H9 (cell line): ENCODE measurements at regions not wholly inside any gene's neighbourhood (a gene's known extent, or its start where the extent isn't known, plus 50 kb on each side); places are given as distances from the start of the nearest gene placed in this dataset.

Experiments used
- DNase-seq: peaks from one replicate; pipeline ENCODE4 v3.0.0-alpha.2; 2017
- H2AFZ ChIP-seq: one replicate; pipeline ENCODE4 v1.6.1; 2013; ENCODE audit warnings: mild to moderate bottlenecking, low read length, control low read depth, moderate library complexity
- H2AK5ac ChIP-seq: 2 replicates; pipeline ENCODE4 v1.6.1; 2013; ENCODE audit warnings: low read length, control low read depth, mixed read lengths; ENCODE audit not compliant: insufficient read length
- H2BK120ac ChIP-seq: one replicate; pipeline ENCODE4 v1.6.1; 2013; ENCODE audit warnings: low read depth, mild to moderate bottlenecking, low read length, control low read depth, inconsistent platforms; ENCODE audit not compliant: poor library complexity, severe bottlenecking
- H2BK12ac ChIP-seq: 2 replicates; pipeline ENCODE4 v1.6.1; 2013; ENCODE audit warnings: low read length, control low read depth, mixed read lengths, low read depth; ENCODE audit not compliant: insufficient read length
- H2BK15ac ChIP-seq: 2 replicates; pipeline ENCODE4 v1.6.1; 2013; ENCODE audit warnings: low read depth, low read length, control low read depth
- H2BK20ac ChIP-seq: one replicate; pipeline ENCODE4 v1.6.1; 2013; ENCODE audit warnings: low read depth, mild to moderate bottlenecking, low read length, control low read depth, inconsistent platforms; ENCODE audit not compliant: poor library complexity, severe bottlenecking
- H2BK5ac ChIP-seq: 2 replicates; pipeline ENCODE4 v1.6.1; 2013; ENCODE audit warnings: low read length, control low read depth, mixed read lengths; ENCODE audit not compliant: insufficient read length
- H3K14ac ChIP-seq: 2 replicates; pipeline ENCODE4 v1.6.1; 2013; ENCODE audit warnings: low read length, control low read depth; ENCODE audit not compliant: insufficient read depth
- H3K18ac ChIP-seq: 2 replicates; pipeline ENCODE4 v1.6.1; 2013; ENCODE audit warnings: low read depth, mild to moderate bottlenecking, mixed read lengths, low read length, control low read depth; ENCODE audit not compliant: insufficient read length
- H3K23ac ChIP-seq: 2 replicates; pipeline ENCODE4 v1.6.1; 2013; ENCODE audit warnings: low read length, control low read depth, mixed read lengths, low read depth; ENCODE audit not compliant: insufficient read length
- H3K23me2 ChIP-seq: 2 replicates; pipeline ENCODE4 v1.6.1; 2013; ENCODE audit warnings: low read depth, mild to moderate bottlenecking, mixed read lengths, low read length, control low read depth; ENCODE audit not compliant: insufficient read length, poor library complexity, severe bottlenecking
- H3K27ac ChIP-seq: 2 replicates; pipeline ENCODE4 v1.5.1; 2013; ENCODE audit warnings: low read length, control low read depth, mixed read lengths, low read depth; ENCODE audit not compliant: insufficient read length
- H3K27me3 ChIP-seq: 2 replicates; pipeline ENCODE4 v1.6.1; 2013; ENCODE audit warnings: low read length, control low read depth, inconsistent platforms; ENCODE audit not compliant: insufficient read depth
- H3K4ac ChIP-seq: 2 replicates; pipeline ENCODE4 v1.6.1; 2013; ENCODE audit warnings: low read depth, mild to moderate bottlenecking, control low read depth, inconsistent platforms, low read length, moderate library complexity
- H3K4me1 ChIP-seq: 2 replicates; pipeline ENCODE4 v1.6.1; 2013; ENCODE audit warnings: low read length, control low read depth, inconsistent platforms; ENCODE audit not compliant: insufficient read depth
- H3K4me2 ChIP-seq: 2 replicates; pipeline ENCODE4 v1.6.1; 2013; ENCODE audit warnings: low read length, control low read depth, mixed read lengths; ENCODE audit not compliant: insufficient read length, insufficient read depth
- H3K56ac ChIP-seq: 2 replicates; pipeline ENCODE4 v1.6.1; 2013; ENCODE audit warnings: low read depth, mild to moderate bottlenecking, mixed read lengths, low read length, control low read depth; ENCODE audit not compliant: insufficient read length
- H3K79me1 ChIP-seq: 2 replicates; pipeline ENCODE4 v1.6.1; 2013; ENCODE audit warnings: low read depth, mild to moderate bottlenecking, moderate library complexity, low read length, control low read depth, inconsistent platforms; ENCODE audit not compliant: insufficient read depth, poor library complexity, severe bottlenecking
- H3K79me2 ChIP-seq: 2 replicates; pipeline ENCODE4 v1.6.1; 2013; ENCODE audit warnings: low read length, control low read depth, inconsistent platforms; ENCODE audit not compliant: insufficient read depth
- H3K9ac ChIP-seq: 2 replicates; pipeline ENCODE4 v1.6.1; 2013; ENCODE audit warnings: low read length, control low read depth, mixed read lengths; ENCODE audit not compliant: insufficient read length; ENCODE audit errors: extremely low read depth
- H3K9me3 ChIP-seq: one replicate; pipeline ENCODE4 v1.6.1; 2013; ENCODE audit warnings: low read depth, low read length, inconsistent platforms; ENCODE audit not compliant: control insufficient read depth
- H3T11ph ChIP-seq: one replicate; pipeline ENCODE4 v1.6.1; 2013; ENCODE audit warnings: mild to moderate bottlenecking, low read length, control low read depth, inconsistent platforms
- H4K20me1 ChIP-seq: one replicate; pipeline ENCODE4 v1.6.1; 2013; ENCODE audit not compliant: control insufficient read depth, insufficient read length, insufficient read depth
- H4K5ac ChIP-seq: 2 replicates; pipeline ENCODE4 v1.6.1; 2013; ENCODE audit warnings: low read depth, mild to moderate bottlenecking, mixed read lengths, low read length, control low read depth; ENCODE audit not compliant: insufficient read length
- H4K8ac ChIP-seq: replicated peaks from 2 replicates; pipeline ENCODE4 v1.6.1; 2013; ENCODE audit warnings: low read length, control low read depth, mixed read lengths, low read depth; ENCODE audit not compliant: insufficient read length
- H4K91ac ChIP-seq: 2 replicates; pipeline ENCODE4 v1.6.1; 2013; ENCODE audit warnings: low read depth, mild to moderate bottlenecking, moderate library complexity, mixed read lengths, low read length, control low read depth; ENCODE audit not compliant: insufficient read length
- H3K27ac Mint-ChIP-seq, 3 experiments: 2 replicates in 2 of 3; 3 replicates in 1 of 3; pipeline ENCODE4 v1.8.0; 2020 to 2021; ENCODE audit warnings: mixed read lengths in 3 of 3, mild to moderate bottlenecking in 1 of 3, moderate library complexity in 1 of 3
- H3K27me3 Mint-ChIP-seq: 2 replicates; pipeline ENCODE4 v1.8.0; 2021; ENCODE audit warnings: low read depth, mild to moderate bottlenecking, moderate library complexity, mixed read lengths
- H3K36me3 Mint-ChIP-seq, 3 experiments: 2 replicates in 2 of 3; 3 replicates in 1 of 3; pipeline ENCODE4 v1.8.0; 2020 to 2021; ENCODE audit warnings: low read depth in 3 of 3, mixed read lengths in 3 of 3; ENCODE audit not compliant: insufficient read depth in 1 of 3
- H3K4me1 Mint-ChIP-seq, 2 experiments: 2 replicates each; pipeline ENCODE4 v1.8.0; 2020; ENCODE audit warnings: mixed read lengths in 2 of 2
- H3K4me3 Mint-ChIP-seq, 2 experiments: 2 replicates in 1 of 2; 3 replicates in 1 of 2; pipeline ENCODE4 v1.8.0; 2020 to 2021; ENCODE audit warnings: mild to moderate bottlenecking in 2 of 2, mixed read lengths in 2 of 2, moderate library complexity in 1 of 2
- H3K9me3 Mint-ChIP-seq, 2 experiments: 2 replicates in 1 of 2; 3 replicates in 1 of 2; pipeline ENCODE4 v1.8.0; 2020; ENCODE audit warnings: mild to moderate bottlenecking in 2 of 2, mixed read lengths in 2 of 2, moderate library complexity in 1 of 2
- WGBS: extraction: QIAGEN DNeasy Blood & Tissue Kit; methylation state at CpG from one replicate; pipeline ENCODE4 v1.1.7; 2013; ENCODE audit warnings: missing lambda C conversion rate, low lambda C conversion rate, mixed read lengths; ENCODE audit not compliant: insufficient read length; ENCODE audit errors: extremely low coverage; 5-methylcytosine and 5-hydroxymethylcytosine counted together
- TF ChIP-seq, protein P1 (sequence below): fragments of 200-600 bp; sonication (generic); conservative IDR thresholded peaks from 3 replicates; pipeline ENCODE4 v1.8.0; 2021; ENCODE audit warnings: antibody characterized with exemption, mild to moderate bottlenecking

DNA sequence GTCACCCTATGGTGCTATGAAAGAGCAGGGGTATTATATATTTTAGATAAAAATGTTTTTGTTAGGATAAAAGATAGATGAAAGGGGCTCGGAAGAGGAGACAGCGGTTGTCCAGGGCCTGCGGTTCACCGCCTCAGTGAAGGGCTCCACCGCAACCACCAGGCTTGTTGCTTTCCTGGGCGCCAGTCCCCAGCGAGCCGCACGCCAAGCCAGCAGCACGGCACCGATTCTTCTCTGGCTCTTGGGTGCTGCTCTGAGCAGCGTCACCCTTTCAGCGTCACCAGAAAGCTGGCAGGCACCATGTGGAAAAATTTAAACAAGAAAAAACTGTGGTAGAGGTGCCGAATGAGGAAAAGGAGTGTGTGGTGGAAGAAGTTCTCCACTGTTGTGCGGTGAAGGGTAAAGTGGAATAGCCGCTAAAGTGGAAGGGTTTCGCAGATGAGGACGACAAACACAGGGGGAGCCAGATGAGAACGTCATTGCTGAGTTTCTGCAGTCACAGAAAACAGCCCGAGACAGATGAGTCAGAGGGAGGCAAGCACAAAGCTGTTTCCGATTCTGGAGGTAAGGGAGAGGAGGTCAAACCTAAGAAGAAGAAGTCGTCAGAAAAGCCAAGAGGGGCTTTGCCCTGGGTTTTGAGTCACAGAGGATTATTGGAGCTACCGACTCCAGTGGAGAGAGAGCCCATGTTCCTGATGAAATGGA lies 569.2 kb downstream of the ZBBX start:
- H4K8ac ChIP-seq: no peak overlapping the region
- H2BK120ac ChIP-seq: no peak overlapping the region
- WGBS: no CpG with 5 or more reads among the region's 23 CpGs
- no peaks in the 10 kb centered on the region for H3K4me1 ChIP-seq
- H3K23ac ChIP-seq: no peak overlapping the region
- peaks cover 0 to 7% (median 3%) of the 10 kb centered on the region in 3 experiments; a peak in 2 of 7 replicates for H3K36me3 Mint-ChIP-seq
- H2BK20ac ChIP-seq: no peak overlapping the region
- H3K27me3 Mint-ChIP-seq: no peaks in the 10 kb centered on the region
- H3K56ac ChIP-seq: no peak overlapping the region
- H2BK5ac ChIP-seq: no peak overlapping the region
- no peak overlapping the region for H3K4ac ChIP-seq
- H3K79me2 ChIP-seq: no peaks in the 10 kb centered on the region
- no peak overlapping the region for H3K14ac ChIP-seq
- TF ChIP-seq, protein P1, sequence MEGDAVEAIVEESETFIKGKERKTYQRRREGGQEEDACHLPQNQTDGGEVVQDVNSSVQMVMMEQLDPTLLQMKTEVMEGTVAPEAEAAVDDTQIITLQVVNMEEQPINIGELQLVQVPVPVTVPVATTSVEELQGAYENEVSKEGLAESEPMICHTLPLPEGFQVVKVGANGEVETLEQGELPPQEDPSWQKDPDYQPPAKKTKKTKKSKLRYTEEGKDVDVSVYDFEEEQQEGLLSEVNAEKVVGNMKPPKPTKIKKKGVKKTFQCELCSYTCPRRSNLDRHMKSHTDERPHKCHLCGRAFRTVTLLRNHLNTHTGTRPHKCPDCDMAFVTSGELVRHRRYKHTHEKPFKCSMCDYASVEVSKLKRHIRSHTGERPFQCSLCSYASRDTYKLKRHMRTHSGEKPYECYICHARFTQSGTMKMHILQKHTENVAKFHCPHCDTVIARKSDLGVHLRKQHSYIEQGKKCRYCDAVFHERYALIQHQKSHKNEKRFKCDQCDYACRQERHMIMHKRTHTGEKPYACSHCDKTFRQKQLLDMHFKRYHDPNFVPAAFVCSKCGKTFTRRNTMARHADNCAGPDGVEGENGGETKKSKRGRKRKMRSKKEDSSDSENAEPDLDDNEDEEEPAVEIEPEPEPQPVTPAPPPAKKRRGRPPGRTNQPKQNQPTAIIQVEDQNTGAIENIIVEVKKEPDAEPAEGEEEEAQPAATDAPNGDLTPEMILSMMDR: no peak
- H3K27me3 ChIP-seq: no peaks in the 10 kb centered on the region
- no peak for DNase-seq
- no peak overlapping the region for H3K27ac ChIP-seq
- peaks cover 0 to 6% of the 10 kb centered on the region in 2 experiments; a peak in 3 of 5 replicates for H3K9me3 Mint-ChIP-seq
- no peak overlapping the region for H2BK12ac ChIP-seq
- no peaks in the 10 kb centered on the region for H3K4me1 Mint-ChIP-seq
- no peak overlapping the region for H3K9ac ChIP-seq
- H2AK5ac ChIP-seq: no peak overlapping the region
- no peak overlapping the region for H3T11ph ChIP-seq
- no peaks in the 10 kb centered on the region for H4K20me1 ChIP-seq
- no peak overlapping the region for H2BK15ac ChIP-seq
- H3K4me3 Mint-ChIP-seq: no peak overlapping the region
- H2AFZ ChIP-seq: no peak overlapping the region
- no peak overlapping the region for H4K5ac ChIP-seq
- no peaks in the 10 kb centered on the region for H3K79me1 ChIP-seq
- H3K9me3 ChIP-seq: no peaks in the 10 kb centered on the region
- H3K4me2 ChIP-seq: no peak overlapping the region
- H3K23me2 ChIP-seq: no peaks in the 10 kb centered on the region
- no peak overlapping the region for H4K91ac ChIP-seq
- no peak overlapping the region for H3K18ac ChIP-seq
- H3K27ac Mint-ChIP-seq: no peak overlapping the region
